GM23338 (cell line): ENCODE measurements at regions not wholly inside any gene's neighbourhood (a gene's known extent, or its start where the extent isn't known, plus 50 kb on each side); places are given as distances from the start of the nearest gene placed in this dataset.

Experiments
- CREB1 ChIP-seq: fragments of 250-450 bp; sonication (Bioruptor Pico); IDR thresholded peaks from 2 replicates; pipeline ENCODE4 v1.5.0; 2020; ENCODE audit warnings: low read depth, mild to moderate bottlenecking, moderate library complexity
- EZH2 ChIP-seq: fragments of 200-600 bp; sonication (generic); IDR thresholded peaks from one replicate; pipeline ENCODE4 v1.8.0; 2017; ENCODE audit warnings: antibody characterized with exemption, mild to moderate bottlenecking, low read depth; ENCODE audit not compliant: unreplicated experiment
- EZH2phosphoT487 ChIP-seq: fragments of 200-600 bp; sonication (generic); IDR thresholded peaks from one replicate; pipeline ENCODE4 v1.8.1; 2018; ENCODE audit warnings: antibody characterized with exemption; ENCODE audit not compliant: unreplicated experiment
- JUNB ChIP-seq: IDR thresholded peaks from one replicate; pipeline ENCODE4 v1.6.1; 2016; ENCODE audit warnings: antibody characterized with exemption; ENCODE audit not compliant: unreplicated experiment
- NANOG ChIP-seq: IDR thresholded peaks from 2 replicates; pipeline ENCODE4 v1.6.1; 2016; ENCODE audit warnings: antibody characterized with exemption, borderline replicate concordance
- POLR2AphosphoS5 ChIP-seq: IDR thresholded peaks from 2 replicates; pipeline ENCODE4 v1.6.1; 2016; ENCODE audit warnings: antibody characterized with exemption, low read depth
- REST ChIP-seq: IDR thresholded peaks from one replicate; pipeline ENCODE4 v1.6.1; 2018; ENCODE audit warnings: antibody characterized with exemption; ENCODE audit not compliant: unreplicated experiment
- ZNF114 ChIP-seq: fragments of 250-450 bp; sonication (Bioruptor Pico); IDR thresholded peaks from 2 replicates; pipeline ENCODE4 v1.5.0; 2020; ENCODE audit warnings: mild to moderate bottlenecking, moderate library complexity
- ZNF331 ChIP-seq: fragments of 250-450 bp; sonication (Bioruptor Pico); IDR thresholded peaks from 2 replicates; pipeline ENCODE4 v1.5.0; 2020; ENCODE audit warnings: low read depth, mild to moderate bottlenecking, moderate library complexity
- ZNF462 ChIP-seq: fragments of 250-450 bp; sonication (Bioruptor Pico); IDR thresholded peaks from 2 replicates; pipeline ENCODE4 v1.5.0; 2020; ENCODE audit warnings: mild to moderate bottlenecking, moderate library complexity
- TF ChIP-seq, protein P1 (sequence below): IDR thresholded peaks from 2 replicates; pipeline ENCODE4 v1.6.1; 2016; ENCODE audit warnings: antibody characterized with exemption
- TF ChIP-seq, protein P2 (sequence below), 2 experiments: fragments of 200-600 bp in 1 of 2; sonication (generic) in 1 of 2; conservative IDR thresholded peaks; 2 replicates each; pipeline versions ENCODE4 v1.5.1 to v1.6.1; 2016 to 2017; ENCODE audit warnings: antibody characterized with exemption in 2 of 2, low read depth in 2 of 2, mild to moderate bottlenecking in 2 of 2, moderate library complexity in 1 of 2

- TF ChIP-seq, protein P1, sequence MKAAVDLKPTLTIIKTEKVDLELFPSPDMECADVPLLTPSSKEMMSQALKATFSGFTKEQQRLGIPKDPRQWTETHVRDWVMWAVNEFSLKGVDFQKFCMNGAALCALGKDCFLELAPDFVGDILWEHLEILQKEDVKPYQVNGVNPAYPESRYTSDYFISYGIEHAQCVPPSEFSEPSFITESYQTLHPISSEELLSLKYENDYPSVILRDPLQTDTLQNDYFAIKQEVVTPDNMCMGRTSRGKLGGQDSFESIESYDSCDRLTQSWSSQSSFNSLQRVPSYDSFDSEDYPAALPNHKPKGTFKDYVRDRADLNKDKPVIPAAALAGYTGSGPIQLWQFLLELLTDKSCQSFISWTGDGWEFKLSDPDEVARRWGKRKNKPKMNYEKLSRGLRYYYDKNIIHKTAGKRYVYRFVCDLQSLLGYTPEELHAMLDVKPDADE: no peak
- TF ChIP-seq, protein P2, sequence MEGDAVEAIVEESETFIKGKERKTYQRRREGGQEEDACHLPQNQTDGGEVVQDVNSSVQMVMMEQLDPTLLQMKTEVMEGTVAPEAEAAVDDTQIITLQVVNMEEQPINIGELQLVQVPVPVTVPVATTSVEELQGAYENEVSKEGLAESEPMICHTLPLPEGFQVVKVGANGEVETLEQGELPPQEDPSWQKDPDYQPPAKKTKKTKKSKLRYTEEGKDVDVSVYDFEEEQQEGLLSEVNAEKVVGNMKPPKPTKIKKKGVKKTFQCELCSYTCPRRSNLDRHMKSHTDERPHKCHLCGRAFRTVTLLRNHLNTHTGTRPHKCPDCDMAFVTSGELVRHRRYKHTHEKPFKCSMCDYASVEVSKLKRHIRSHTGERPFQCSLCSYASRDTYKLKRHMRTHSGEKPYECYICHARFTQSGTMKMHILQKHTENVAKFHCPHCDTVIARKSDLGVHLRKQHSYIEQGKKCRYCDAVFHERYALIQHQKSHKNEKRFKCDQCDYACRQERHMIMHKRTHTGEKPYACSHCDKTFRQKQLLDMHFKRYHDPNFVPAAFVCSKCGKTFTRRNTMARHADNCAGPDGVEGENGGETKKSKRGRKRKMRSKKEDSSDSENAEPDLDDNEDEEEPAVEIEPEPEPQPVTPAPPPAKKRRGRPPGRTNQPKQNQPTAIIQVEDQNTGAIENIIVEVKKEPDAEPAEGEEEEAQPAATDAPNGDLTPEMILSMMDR (conservative IDR thresholded peaks at IDR 0.05; ENCODE audit: low read depth in 2 of 2): no peak
- TF ChIP-seq EZH2 (no peak), REST (no peak), POLR2AphosphoS5 (no peak), ZNF331 (CRISPR knock-in tag) (no peak), NANOG (no peak), EZH2phosphoT487 (no peak), CREB1 (no peak), ZNF114 (CRISPR knock-in tag) (no peak), JUNB (no peak), ZNF462 (CRISPR knock-in tag) (no peak)
Measured at GRCh38 chr5:167406513-167406912, 884.9 kb upstream of the WWC1 start.
